Activated CD4-positive, alpha-beta memory T cell treated with anti-CD3 and anti-CD28 coated beads, Interleukin-2, amount 10 ng/mL, durations not matched to agents 7 days and 5 days (primary cell): ENCODE measurements at regions not wholly inside any gene's neighbourhood (a gene's known extent, or its start where the extent isn't known, plus 50 kb on each side); places are given as distances from the start of the nearest gene placed in this dataset.
"Not testable (repeated sequence)": the region's sequence is repeated elsewhere in the genome, so short reads cannot be mapped to it uniquely, and the experiment has no call there.

ENCODE experiments used
- CTCF ChIA-PET: fragments of 350-600 bp; sonication (Branson Sonifier 250); formaldehyde crosslinking; loops from one replicate; lab custom pipeline; 2021; ENCODE audit warnings: antibody characterized with exemption, inconsistent platforms; lab: Charles Lee
- POLR2A ChIA-PET: fragments of 350-600 bp; sonication (Branson Sonifier 250); formaldehyde crosslinking; loops from one replicate; lab custom pipeline; 2021; ENCODE audit warnings: antibody characterized with exemption; lab: Charles Lee
- DNase-seq: peaks from one replicate; pipeline ENCODE4 v3.0.0-alpha.2; 2020
- H3K27ac Mint-ChIP-seq: one replicate; pipeline ENCODE4 v1.8.0; 2021; ENCODE audit warnings: mild to moderate bottlenecking, mixed read lengths
- H3K27me3 Mint-ChIP-seq: one replicate; pipeline ENCODE4 v1.8.0; 2021; ENCODE audit warnings: mixed read lengths
- H3K36me3 Mint-ChIP-seq: one replicate; pipeline ENCODE4 v1.8.0; 2021; ENCODE audit warnings: low read depth, mixed read lengths
- H3K4me1 Mint-ChIP-seq: one replicate; pipeline ENCODE4 v1.8.0; 2021; ENCODE audit warnings: mixed read lengths
- H3K4me3 Mint-ChIP-seq: one replicate; pipeline ENCODE4 v1.8.0; 2021; ENCODE audit warnings: mild to moderate bottlenecking, mixed read lengths
- H3K9me3 Mint-ChIP-seq: one replicate; pipeline ENCODE4 v1.8.0; 2021; ENCODE audit warnings: mixed read lengths

- ChIA-PET CTCF (interaction anchor here (1.3 kb wide), 1 partner anchor 9 kb away, joined by 4 read pairs; no protein-coding TSS in a partner anchor), POLR2A (no interaction called here)
- Mint-ChIP-seq H3K9me3 (no peaks in the 10 kb centered on the region), H3K4me3 (no peak overlapping the region), H3K4me1 (no peaks in the 10 kb centered on the region), H3K27ac (no peak overlapping the region), H3K36me3 (no peaks in the 10 kb centered on the region), H3K27me3 (peaks cover 2% of the 10 kb centered on the region)
- no peak for DNase-seq
These were observed 50.6 kb upstream of the TMEM170B start for GRCh38 chr6:11486959-11487358.

- Mint-ChIP-seq H3K4me3 (no peak overlapping the region), H3K27ac (no peak overlapping the region), H3K36me3 (no peaks in the 10 kb centered on the region), H3K27me3 (peaks cover 2% of the 10 kb centered on the region), H3K9me3 (no peaks in the 10 kb centered on the region), H3K4me1 (no peaks in the 10 kb centered on the region)
- CTCF ChIA-PET = interaction anchor here (1.3 kb wide), 1 partner anchor 9 kb away, joined by 4 read pairs; no protein-coding TSS in a partner anchor
- POLR2A ChIA-PET = no interaction called here
- DNase-seq = no peak
These were observed 51.1 kb upstream of the TMEM170B start for GRCh38 chr6:11486486-11486885.

- no peaks in the 10 kb centered on the region for H3K36me3 Mint-ChIP-seq
- H3K27me3 Mint-ChIP-seq = peaks cover 2% of the 10 kb centered on the region
- no peak overlapping the region for H3K4me3 Mint-ChIP-seq
- no peaks in the 10 kb centered on the region for H3K4me1 Mint-ChIP-seq
- H3K27ac Mint-ChIP-seq = no peak overlapping the region
- no peaks in the 10 kb centered on the region for H3K9me3 Mint-ChIP-seq
- ChIA-PET POLR2A (no interaction called here), CTCF (interaction anchor here (2.1 kb wide), 1 partner anchor 10 kb away, joined by 16 read pairs; no protein-coding TSS in a partner anchor)
- no peak for DNase-seq
These were observed 51.5 kb upstream of the TMEM170B start for GRCh38 chr6:11486051-11486450.

- ChIA-PET POLR2A (no interaction called here), CTCF (interaction anchor here (2.1 kb wide), 1 partner anchor 11 kb away, joined by 16 read pairs; no protein-coding TSS in a partner anchor)
- DNase-seq = no peak
- Mint-ChIP-seq H3K4me3 (no peak overlapping the region), H3K9me3 (no peaks in the 10 kb centered on the region), H3K27me3 (peaks cover 2% of the 10 kb centered on the region), H3K4me1 (no peaks in the 10 kb centered on the region), H3K36me3 (peaks cover under 1% of the 10 kb centered on the region), H3K27ac (no peak overlapping the region)
These were observed 52.3 kb upstream of the TMEM170B start for GRCh38 chr6:11485271-11485670.

GRCh38 chr6:11484441-11484840, 53.1 kb upstream of the TMEM170B start:
- POLR2A ChIA-PET = no interaction called here

GRCh38 chr6:11482616-11483015, 54.9 kb upstream of the TMEM170B start:
- Mint-ChIP-seq H3K4me1 (no peaks in the 10 kb centered on the region), H3K9me3 (no peaks in the 10 kb centered on the region), H3K4me3 (no peak overlapping the region), H3K27me3 (no peaks in the 10 kb centered on the region), H3K27ac (no peak overlapping the region), H3K36me3 (peaks cover 2% of the 10 kb centered on the region)
- ChIA-PET POLR2A (no interaction called here), CTCF (no interaction called here)
- no peak for DNase-seq

More at GRCh38 chr6:11484441-11484840, 53.1 kb upstream of the TMEM170B start:
- no peak overlapping the region for H3K27ac Mint-ChIP-seq
- CTCF ChIA-PET = interaction anchor here (2.1 kb wide), 1 partner anchor 11 kb away, joined by 16 read pairs; no protein-coding TSS in a partner anchor
- no peaks in the 10 kb centered on the region for H3K4me1 Mint-ChIP-seq
- H3K4me3 Mint-ChIP-seq = no peak overlapping the region
- peaks cover 2% of the 10 kb centered on the region for H3K36me3 Mint-ChIP-seq
- H3K27me3 Mint-ChIP-seq = no peaks in the 10 kb centered on the region
- no peaks in the 10 kb centered on the region for H3K9me3 Mint-ChIP-seq
- DNase-seq = no peak

DNA sequence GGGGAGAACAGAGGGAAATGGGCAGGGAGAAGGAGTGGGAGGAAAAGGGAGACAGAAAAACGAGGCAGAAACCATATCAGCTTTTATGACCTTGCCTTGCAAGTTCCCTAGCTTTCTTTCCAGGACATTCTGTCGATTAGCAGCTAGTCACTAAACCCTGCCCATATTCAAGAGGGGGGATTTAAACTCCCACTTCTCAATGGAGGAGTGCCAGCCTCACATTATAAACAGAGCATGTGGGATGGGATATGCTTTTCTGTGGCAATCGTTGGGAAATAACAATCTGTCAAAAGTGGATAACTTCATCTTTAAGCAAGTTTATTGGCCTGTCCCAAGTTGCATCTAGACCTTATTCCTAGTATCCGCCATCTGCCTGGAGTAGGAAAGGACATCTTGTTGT, 57.0 kb upstream of the TMEM170B start:
- Mint-ChIP-seq H3K36me3 (peaks cover 2% of the 10 kb centered on the region), H3K9me3 (no peaks in the 10 kb centered on the region), H3K27me3 (peaks cover 12% of the 10 kb centered on the region), H3K27ac (no peak overlapping the region), H3K4me3 (no peak overlapping the region), H3K4me1 (no peaks in the 10 kb centered on the region)
- DNase-seq = no peak
- CTCF ChIA-PET = no interaction called here
- POLR2A ChIA-PET = no interaction called here

DNA sequence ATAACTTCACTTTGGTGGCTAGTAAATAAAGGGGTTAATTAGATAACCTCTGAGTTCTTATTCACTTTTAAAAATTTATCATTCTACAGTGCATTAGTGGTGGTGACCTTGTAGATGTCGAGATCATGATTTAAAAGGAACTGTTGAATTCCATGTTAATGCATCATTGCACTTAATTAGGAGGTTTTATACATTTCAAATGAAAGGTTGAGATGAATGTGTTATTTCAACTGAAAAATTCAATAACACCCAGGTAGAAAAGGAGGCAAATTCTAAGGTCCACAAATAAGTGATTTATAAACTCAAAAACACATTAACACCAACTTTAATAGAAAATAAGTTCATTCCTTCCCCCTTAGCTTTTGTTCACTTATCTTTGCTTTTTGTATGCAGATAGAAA, 58.3 kb upstream of the TMEM170B start:
- no peak overlapping the region for H3K4me3 Mint-ChIP-seq
- no peaks in the 10 kb centered on the region for H3K9me3 Mint-ChIP-seq
- H3K27me3 Mint-ChIP-seq = peaks cover 16% of the 10 kb centered on the region
- no peak overlapping the region for H3K27ac Mint-ChIP-seq
- ChIA-PET POLR2A (no interaction called here), CTCF (no interaction called here)
- DNase-seq = no peak
- H3K36me3 Mint-ChIP-seq = peaks cover 2% of the 10 kb centered on the region
- H3K4me1 Mint-ChIP-seq = no peaks in the 10 kb centered on the region

DNA sequence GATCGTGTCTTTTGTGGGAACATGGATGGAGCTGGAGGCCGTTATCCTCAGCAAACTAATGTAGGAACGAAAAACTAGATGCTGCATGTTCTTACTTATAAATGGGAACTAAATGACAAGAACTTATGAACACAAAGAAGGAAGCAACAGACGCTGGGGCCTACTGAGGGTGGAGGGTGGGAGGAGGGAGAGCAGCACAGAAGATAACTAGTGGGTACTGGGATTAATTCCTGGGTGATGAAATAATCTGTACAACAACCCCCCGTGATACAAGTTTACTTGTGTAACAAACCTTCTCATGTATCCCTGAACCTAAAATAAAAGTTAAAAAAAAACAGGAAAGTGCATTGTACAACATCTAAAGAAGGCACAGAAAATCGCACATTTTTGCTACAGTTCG, 59.0 kb upstream of the TMEM170B start:
- Mint-ChIP-seq H3K36me3 (peaks cover 2% of the 10 kb centered on the region), H3K27ac (no peak overlapping the region), H3K4me3 (no peak overlapping the region), H3K4me1 (no peaks in the 10 kb centered on the region), H3K27me3 (peaks cover 19% of the 10 kb centered on the region), H3K9me3 (no peaks in the 10 kb centered on the region)
- CTCF ChIA-PET = no interaction called here
- DNase-seq = no peak
- POLR2A ChIA-PET = no interaction called here

DNA sequence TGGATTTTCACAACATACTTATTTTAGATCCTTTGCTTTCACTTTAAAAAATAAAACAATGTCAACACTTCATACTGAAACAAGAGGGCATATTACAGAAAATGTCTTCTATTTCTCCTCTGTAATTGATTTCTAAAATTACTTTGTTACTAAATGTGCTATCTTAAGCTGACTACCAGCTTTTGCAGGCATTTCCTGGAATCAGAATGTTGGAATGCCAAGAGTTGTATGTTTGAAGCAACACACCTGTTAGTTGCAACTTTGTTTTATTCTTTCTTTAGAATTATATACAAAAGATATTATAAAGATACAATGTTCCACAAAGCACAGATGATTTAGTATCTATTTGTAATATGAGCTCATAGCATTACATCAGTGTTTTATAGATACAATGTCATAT, 62.5 kb upstream of the TMEM170B start:
- Mint-ChIP-seq H3K27me3 (peaks cover 19% of the 10 kb centered on the region), H3K4me3 (no peak overlapping the region), H3K9me3 (no peaks in the 10 kb centered on the region), H3K36me3 (no peaks in the 10 kb centered on the region), H3K27ac (no peak overlapping the region), H3K4me1 (no peaks in the 10 kb centered on the region)
- ChIA-PET POLR2A (no interaction called here), CTCF (interaction anchor here (1.0 kb wide), 1 partner anchor 21 kb away, joined by 3 read pairs; no protein-coding TSS in a partner anchor)
- DNase-seq = no peak

DNA sequence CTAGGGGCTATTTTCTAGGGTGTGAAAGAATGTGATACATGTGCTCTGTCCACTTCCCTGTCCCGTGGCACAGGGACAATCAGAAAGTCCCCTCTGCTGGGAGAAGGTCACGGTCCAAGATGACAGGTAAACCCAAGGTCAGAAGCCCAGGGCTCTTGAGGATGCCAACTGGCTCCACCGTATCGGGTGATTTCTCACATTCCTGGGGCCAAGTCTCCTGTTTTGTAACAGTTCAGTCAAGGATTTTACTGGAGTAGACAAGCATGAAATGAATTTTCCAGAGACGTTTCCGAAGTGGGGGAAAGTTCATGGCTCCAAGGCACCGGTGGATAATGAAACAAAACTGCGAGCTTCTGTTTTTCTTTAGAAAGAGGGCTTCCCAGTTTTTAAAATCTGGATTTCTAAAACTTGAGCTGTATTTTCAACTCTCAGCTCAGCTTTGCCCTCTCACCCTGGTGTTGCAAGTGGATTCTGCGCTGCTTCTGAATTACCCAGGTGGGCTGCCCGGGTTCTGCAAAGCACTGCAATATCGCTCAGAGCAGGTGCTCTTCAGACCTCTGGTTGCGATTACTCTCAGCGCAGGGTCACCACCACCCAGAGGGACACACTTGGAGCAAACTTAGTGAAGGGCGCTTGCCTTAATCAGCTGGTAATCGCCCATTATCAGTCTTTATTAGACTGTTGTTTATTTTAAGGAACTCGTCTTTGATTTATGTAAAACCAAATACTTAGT, 64.4 kb upstream of the TMEM170B start:
- DNase-seq = no peak
- Mint-ChIP-seq H3K27me3 (peaks cover 19% of the 10 kb centered on the region), H3K4me1 (no peaks in the 10 kb centered on the region), H3K9me3 (no peaks in the 10 kb centered on the region), H3K4me3 (no peak overlapping the region), H3K27ac (no peak overlapping the region), H3K36me3 (no peaks in the 10 kb centered on the region)
- ChIA-PET POLR2A (no interaction called here), CTCF (no interaction called here)

DNA sequence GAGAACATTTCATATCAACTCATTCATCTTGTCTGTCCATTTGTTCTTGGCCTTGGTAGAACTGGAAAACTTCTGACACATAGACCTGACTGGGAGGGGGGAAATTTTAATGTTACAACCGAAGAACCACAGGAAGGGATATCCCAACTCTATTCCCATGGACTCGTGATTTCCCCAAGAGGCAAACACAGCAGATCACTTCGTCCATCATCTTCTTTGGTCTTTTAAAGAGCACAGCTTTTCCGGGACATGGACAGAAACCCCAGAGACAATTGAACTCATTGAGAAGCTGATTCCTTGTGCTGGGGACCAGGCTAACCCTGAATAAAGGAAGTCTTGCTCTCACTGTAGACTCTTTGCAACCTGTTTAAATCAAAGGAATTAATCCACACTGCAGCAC, 66.3 kb upstream of the TMEM170B start:
- no peak for DNase-seq
- no peaks in the 10 kb centered on the region for H3K36me3 Mint-ChIP-seq
- no peak overlapping the region for H3K27ac Mint-ChIP-seq
- H3K9me3 Mint-ChIP-seq = no peaks in the 10 kb centered on the region
- H3K27me3 Mint-ChIP-seq = peaks cover 13% of the 10 kb centered on the region
- POLR2A ChIA-PET = no interaction called here
- H3K4me1 Mint-ChIP-seq = no peaks in the 10 kb centered on the region
- CTCF ChIA-PET = no interaction called here
- no peak overlapping the region for H3K4me3 Mint-ChIP-seq

DNA sequence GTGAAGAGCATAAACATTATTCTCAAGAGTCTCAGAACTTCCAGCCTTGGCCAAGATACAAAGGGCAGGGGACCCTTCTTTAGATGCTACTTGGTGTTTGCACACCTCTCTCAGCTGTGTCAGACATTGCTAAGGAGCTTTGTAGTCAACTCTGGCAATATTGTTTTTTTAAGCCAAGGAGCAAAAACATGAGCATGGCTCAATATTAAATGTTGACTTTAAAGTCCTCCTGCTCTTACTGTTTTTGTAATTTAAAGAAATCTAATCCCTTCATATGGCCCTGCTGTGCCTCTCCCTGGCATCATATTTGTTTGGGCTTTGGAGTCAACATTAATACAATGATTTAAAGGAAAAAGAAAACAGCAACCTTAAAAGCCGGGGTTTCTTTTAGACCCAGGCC, 67.9 kb upstream of the TMEM170B start:
- Mint-ChIP-seq H3K4me1 (no peaks in the 10 kb centered on the region), H3K4me3 (no peak overlapping the region), H3K9me3 (no peaks in the 10 kb centered on the region), H3K27me3 (peaks cover 7% of the 10 kb centered on the region), H3K36me3 (no peaks in the 10 kb centered on the region), H3K27ac (no peak overlapping the region)
- CTCF ChIA-PET = no interaction called here
- no peak for DNase-seq
- POLR2A ChIA-PET = no interaction called here

GRCh38 chr6:11468271-11468670, 69.3 kb upstream of the TMEM170B start:
- H3K9me3 Mint-ChIP-seq, H3K27ac Mint-ChIP-seq, POLR2A ChIA-PET, H3K36me3 Mint-ChIP-seq, CTCF ChIA-PET, DNase-seq, H3K4me3 Mint-ChIP-seq, H3K4me1 Mint-ChIP-seq, H3K27me3 Mint-ChIP-seq: not testable (repeated sequence)
